HG03521 (cell line): ENCODE measurements at regions not wholly inside any gene's neighbourhood (a gene's known extent, or its start where the extent isn't known, plus 50 kb on each side); places are given as distances from the start of the nearest gene placed in this dataset.

ENCODE experiments used
- ATAC-seq: cut with Tn5 transposase; IDR thresholded peaks from one replicate; pipeline ENCODE4 v1.9.1; 2021; ENCODE audit warnings: mild to moderate bottlenecking, moderate library complexity; ENCODE audit not compliant: unreplicated experiment

GRCh38 chr5:57538341-57538955 lies 55.8 kb upstream of the ACTBL2 start:
- ATAC-seq, result no peak

GRCh38 chr5:57537811-57538210 lies 55.2 kb upstream of the ACTBL2 start:
- no peak for ATAC-seq

- ATAC-seq, result no peak
Observed at GRCh38 chr5:57532513-57533497, 50.2 kb upstream of the ACTBL2 start.
